CD1c-positive myeloid dendritic cell (primary cell): ENCODE measurements at regions not wholly inside any gene's neighbourhood (a gene's known extent, or its start where the extent isn't known, plus 50 kb on each side); places are given as distances from the start of the nearest gene placed in this dataset.

ENCODE experiments used
- DNase-seq: peaks from one replicate; pipeline ENCODE4 v3.0.0-alpha.2; 2016; ENCODE audit errors: extremely low spot score

DNA sequence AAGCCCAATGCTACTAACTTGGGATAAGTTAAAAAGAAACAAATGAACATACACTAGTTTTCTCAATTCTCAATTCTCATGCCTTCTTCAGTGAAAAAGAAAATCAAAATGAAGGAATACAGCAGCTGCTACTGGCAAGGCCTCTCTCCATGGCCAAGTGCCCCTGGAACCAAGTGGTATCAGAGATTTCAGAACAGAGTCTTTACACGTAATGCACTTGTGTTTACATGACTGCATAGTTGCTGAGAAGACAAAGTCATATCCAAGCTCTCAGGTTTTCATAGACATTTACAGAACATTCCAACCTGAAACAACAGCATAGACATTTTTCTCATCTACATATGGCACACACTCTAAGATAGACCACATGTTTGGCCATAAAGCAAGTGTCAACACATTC, 789.9 kb downstream of the CBLN2 start:
- no peak for DNase-seq

DNA sequence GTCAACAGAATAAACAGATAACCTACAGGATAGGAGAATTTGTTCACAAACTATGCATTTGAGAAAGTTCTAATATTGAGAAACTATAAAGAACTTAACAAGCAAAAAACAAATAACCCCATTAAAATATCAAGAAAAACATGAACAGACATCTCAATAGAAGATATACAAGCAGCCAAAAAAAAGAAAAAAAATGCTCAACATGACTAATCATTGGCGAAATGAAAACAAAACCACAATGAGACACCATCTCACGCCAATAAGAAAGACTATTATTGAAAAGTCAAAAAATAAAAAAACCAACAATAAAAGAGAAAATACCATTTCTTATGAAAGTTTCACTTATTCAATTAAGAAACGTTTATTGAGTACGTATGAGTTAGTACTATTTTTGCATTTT, 800.5 kb downstream of the CBLN2 start:
- no peak for DNase-seq

GRCh38 chr18:71729611-71730010, 814.5 kb downstream of the CBLN2 start:
- no peak for DNase-seq

GRCh38 chr18:71727909-71728308, 816.2 kb downstream of the CBLN2 start:
- DNase-seq: no peak

- no peak for DNase-seq
These were observed 818.9 kb downstream of the CBLN2 start for GRCh38 chr18:71725256-71725655.

- DNase-seq: no peak
These were observed 836.1 kb downstream of the CBLN2 start for GRCh38 chr18:71707985-71708500.

- DNase-seq: no peak
These were observed 836.7 kb downstream of the CBLN2 start for GRCh38 chr18:71707400-71707799.

DNA sequence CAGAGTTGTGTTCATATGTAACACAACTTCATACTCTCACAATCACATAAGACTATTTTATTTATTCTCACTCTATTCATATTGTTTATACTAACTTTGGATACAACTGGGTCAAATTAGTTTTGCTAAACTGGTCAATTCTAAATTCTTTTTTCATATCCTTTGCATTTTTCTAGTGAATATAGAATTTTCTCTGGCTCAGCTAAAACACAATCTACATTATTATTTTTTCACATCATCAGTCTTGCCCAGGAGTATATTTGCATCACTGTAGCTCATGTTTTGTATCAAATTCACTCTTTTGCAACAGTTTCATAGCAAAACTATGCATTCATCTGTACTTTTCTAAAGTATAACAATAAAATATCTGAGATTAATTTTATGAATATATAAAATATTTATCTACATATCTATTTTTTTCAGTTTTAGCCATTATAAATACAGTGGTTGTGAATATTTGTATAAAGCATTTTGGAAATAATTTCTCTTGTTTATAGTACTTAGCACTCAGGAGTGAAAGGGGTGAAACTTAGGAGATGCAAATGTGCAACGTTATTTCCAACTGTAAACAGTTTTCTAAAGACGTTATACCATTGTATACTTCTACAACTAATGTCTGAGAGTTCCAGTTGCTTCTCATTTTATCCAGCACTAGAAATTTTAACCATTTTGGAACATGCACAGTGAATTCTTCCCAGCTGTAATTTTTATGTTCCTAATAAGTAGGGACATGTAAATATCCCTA, 854.6 kb downstream of the CBLN2 start:
- DNase-seq: no peak

GRCh38 chr18:71682591-71682990, 861.6 kb downstream of the CBLN2 start:
- DNase-seq: no peak

- DNase-seq: no peak
These were observed 866.0 kb downstream of the CBLN2 start for GRCh38 chr18:71678144-71678543.

DNA sequence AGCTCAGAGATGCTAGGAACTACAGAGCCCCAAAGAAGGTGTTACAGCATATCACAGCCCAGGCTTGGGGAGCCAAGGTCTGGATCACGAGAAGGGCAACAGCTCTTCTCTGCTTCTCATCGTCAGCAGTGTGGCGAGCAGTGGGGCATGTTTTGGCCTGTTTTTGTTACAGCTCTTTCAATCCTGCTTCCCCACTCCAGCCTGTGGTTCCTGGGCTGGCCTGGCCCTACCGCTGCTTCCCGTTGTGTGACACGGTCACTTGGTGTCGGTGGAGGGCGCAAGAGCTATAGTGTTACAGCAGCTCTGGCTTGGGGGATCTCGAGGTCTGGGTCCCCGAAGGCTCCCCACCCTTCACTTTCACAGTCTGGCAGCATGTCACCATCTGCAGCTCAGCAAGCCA, 870.2 kb downstream of the CBLN2 start:
- DNase-seq: no peak

GRCh38 chr18:71673498-71673897, 870.6 kb downstream of the CBLN2 start:
- DNase-seq: no peak

DNA sequence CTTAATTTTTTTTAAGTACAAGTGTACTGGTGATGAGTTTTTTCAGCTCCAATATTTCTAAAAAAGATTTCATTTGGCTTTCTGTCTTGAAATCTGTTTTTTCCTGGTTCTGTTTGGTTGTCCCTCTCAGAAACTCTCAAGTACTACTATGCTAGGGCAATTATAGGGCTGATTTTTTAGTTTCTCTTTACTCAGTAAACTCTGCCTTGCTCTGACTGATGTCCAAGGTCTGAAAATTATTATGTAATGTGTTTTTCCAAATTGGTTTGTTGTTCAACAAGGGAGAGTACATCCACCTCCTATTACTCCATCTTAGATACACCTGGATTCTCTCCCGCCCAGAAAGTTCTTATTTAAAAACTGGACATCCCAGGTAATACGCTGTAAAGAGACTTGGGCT, 877.7 kb downstream of the CBLN2 start:
- no peak for DNase-seq

GRCh38 chr18:71665131-71665530, 879.0 kb downstream of the CBLN2 start:
- no peak for DNase-seq

DNA sequence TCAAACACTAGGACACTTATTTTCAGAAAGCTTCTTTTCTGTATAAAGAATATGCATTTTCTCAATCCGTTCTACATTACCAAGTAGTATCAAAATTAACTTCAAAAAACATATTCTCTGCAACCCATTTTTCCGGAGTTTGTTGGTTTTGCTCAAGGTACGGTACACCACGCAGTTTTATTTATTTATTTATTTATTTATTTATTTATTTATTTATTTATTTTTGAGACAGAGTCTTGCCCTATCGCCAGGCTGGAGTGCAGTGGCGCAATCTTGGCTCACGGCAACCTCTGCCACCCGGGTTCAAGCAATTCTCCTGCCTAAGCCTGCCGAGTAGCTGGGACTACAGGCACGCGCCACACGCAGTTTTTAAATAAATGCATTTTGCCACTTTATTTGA, 900.3 kb downstream of the CBLN2 start:
- DNase-seq: no peak

- DNase-seq: no peak
These were observed 913.4 kb downstream of the CBLN2 start for GRCh38 chr18:71630696-71631095.

DNA sequence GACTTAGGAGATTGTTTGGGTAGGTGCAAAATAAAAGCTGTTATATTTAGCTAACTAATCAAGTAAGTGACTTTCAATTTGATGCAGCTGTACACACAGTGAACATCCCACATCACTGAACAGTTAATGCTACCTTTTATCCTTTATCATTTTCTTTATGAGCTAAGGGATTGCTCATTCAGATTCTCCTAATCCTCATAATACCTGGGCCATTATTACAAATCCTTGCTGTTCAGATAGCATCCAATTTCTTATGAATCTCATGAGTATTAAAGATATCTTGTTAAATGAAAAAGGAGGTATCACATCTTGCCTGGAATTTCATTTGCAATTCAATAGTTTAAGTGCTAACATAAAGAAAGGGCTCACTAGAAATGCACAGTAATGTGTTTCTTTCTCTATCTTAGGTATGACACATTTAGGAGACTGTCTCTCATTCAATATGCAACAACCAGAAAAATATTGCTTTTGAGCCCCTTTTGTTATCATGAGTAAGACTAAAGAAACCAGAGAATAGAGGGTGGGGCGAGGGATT, 918.5 kb downstream of the CBLN2 start:
- DNase-seq: no peak

DNA sequence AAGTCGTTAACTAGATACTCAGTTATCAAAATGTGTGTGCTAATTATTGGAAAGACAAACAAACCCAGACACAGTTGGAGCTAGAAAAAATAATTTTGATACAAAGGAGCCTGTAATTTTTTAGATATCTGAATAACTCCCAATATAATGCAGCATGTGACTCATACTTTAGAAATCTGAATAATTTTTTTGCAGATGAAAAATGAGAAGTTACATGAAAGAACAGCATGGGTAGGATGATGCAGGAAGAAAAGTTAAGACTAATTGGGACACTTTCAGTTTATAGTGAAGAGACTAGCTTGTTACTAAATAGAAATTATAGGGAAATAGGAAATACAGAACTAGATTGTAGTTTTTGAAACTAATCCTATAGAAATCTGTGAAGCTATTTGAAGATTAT, 945.8 kb downstream of the CBLN2 start:
- no peak for DNase-seq

DNA sequence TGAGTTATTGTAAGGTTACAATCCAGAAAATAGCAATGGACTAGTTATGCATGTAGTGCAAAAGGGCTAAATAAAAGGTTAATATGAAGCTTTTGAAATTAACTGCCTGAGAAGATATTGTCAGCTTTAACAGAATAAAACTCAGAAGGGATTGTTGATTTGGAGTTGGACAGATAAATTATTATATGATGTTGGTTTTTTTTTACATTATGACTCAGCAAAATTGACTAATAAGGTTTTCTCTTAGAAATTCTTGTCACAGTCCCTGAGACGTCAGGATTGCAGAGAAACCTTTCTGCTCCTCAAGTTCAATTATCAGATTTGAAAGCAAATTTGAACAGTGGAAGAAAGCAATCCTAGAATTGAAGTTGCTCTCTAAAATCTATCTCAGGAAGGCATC, 946.9 kb downstream of the CBLN2 start:
- DNase-seq: no peak

- DNase-seq: no peak
These were observed 960.9 kb downstream of the CBLN2 start for GRCh38 chr18:71583252-71583651.

GRCh38 chr18:71554686-71555085, 989.5 kb downstream of the CBLN2 start:
- no peak for DNase-seq

DNA sequence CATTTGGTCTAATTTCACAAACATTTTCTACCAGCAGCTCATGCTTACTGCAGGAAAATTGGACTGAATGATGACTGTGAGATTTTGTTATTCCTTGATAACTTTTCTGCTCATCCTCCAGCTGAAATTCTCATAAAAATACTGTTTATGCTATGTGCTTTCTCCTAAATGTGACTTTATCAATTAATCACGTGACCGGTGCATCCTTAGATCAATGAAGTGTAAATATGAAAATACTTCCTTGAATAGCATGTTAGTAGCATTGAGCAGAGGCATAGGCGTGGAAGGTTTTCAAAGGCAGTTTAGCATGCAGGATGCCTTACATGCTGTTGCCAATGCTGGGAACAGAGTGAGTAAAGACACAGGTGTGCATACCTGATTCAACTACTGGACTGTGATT, 1002.5 kb downstream of the CBLN2 start:
- DNase-seq: no peak

GRCh38 chr18:71529703-71530303, 1014.3 kb downstream of the CBLN2 start:
- DNase-seq: no peak
